SK-N-DZ (cell line): ENCODE measurements at regions not wholly inside any gene's neighbourhood (a gene's known extent, or its start where the extent isn't known, plus 50 kb on each side); places are given as distances from the start of the nearest gene placed in this dataset.
A peak's percentile ranks its signal among the peaks of the same experiment; 100 is the strongest.

Source experiments
- DNase-seq: peaks from one replicate; pipeline ENCODE4 v3.0.0-alpha.2; 2015; ENCODE audit warnings: low spot score

GRCh38 chr1:11407301-11407994 is 71.5 kb upstream of the DISP3 start:
- DNase-seq, result no peak

- DNase-seq, result no peak
Measured at GRCh38 chr1:11412141-11412540, 66.8 kb upstream of the DISP3 start.

GRCh38 chr1:11413986-11414391 is 65.0 kb upstream of the DISP3 start:
- peak; percentile 87 for DNase-seq

- DNase-seq, result peak; percentile 11
Measured at GRCh38 chr1:11414926-11415538, 63.9 kb upstream of the DISP3 start.

GRCh38 chr1:11417162-11417561 is 61.8 kb upstream of the DISP3 start:
- no peak for DNase-seq

- DNase-seq, result no peak
Measured at GRCh38 chr1:11418056-11418455, 60.9 kb upstream of the DISP3 start.

GRCh38 chr1:11421443-11421842 is 57.5 kb upstream of the DISP3 start:
- DNase-seq, result no peak

GRCh38 chr1:11422686-11423085 is 56.3 kb upstream of the DISP3 start:
- DNase-seq, result no peak

GRCh38 chr1:11426617-11427016 is 52.3 kb upstream of the DISP3 start:
- no peak for DNase-seq

GRCh38 chr1:11428789-11429188 is 50.2 kb upstream of the DISP3 start:
- DNase-seq, result no peak
